HG03097 (cell line): ENCODE measurements at regions not wholly inside any gene's neighbourhood (a gene's known extent, or its start where the extent isn't known, plus 50 kb on each side); places are given as distances from the start of the nearest gene placed in this dataset.
"Not testable (repeated sequence)": the region's sequence is repeated elsewhere in the genome, so short reads cannot be mapped to it uniquely, and the experiment has no call there.

Source experiments
- ATAC-seq: cut with Tn5 transposase; IDR thresholded peaks from one replicate; pipeline ENCODE4 v1.9.1; 2021; ENCODE audit not compliant: unreplicated experiment, low FRiP score

GRCh38 chr4:142897518-142897917, 51.4 kb upstream of the INPP4B start:
- not testable (repeated sequence) for ATAC-seq

- ATAC-seq: no peak
These were observed 54.5 kb upstream of the INPP4B start for GRCh38 chr4:142900622-142901021.

GRCh38 chr4:142901166-142901662, 55.1 kb upstream of the INPP4B start:
- ATAC-seq: no peak

GRCh38 chr4:142903617-142904016, 57.5 kb upstream of the INPP4B start:
- ATAC-seq: not testable (repeated sequence)

GRCh38 chr4:142909908-142910307, 63.8 kb upstream of the INPP4B start:
- no peak for ATAC-seq

GRCh38 chr4:142913034-142913433, 66.9 kb upstream of the INPP4B start:
- no peak for ATAC-seq

- ATAC-seq: no peak
These were observed 67.4 kb upstream of the INPP4B start for GRCh38 chr4:142913461-142914030.

GRCh38 chr4:142917678-142918077, 71.6 kb upstream of the INPP4B start:
- ATAC-seq: no peak

- ATAC-seq: no peak
These were observed 76.6 kb upstream of the INPP4B start for GRCh38 chr4:142922720-142923119.

- no peak for ATAC-seq
These were observed 77.5 kb upstream of the INPP4B start for GRCh38 chr4:142923619-142924018.

GRCh38 chr4:142925161-142925560, 79.1 kb upstream of the INPP4B start:
- no peak for ATAC-seq

- no peak for ATAC-seq
These were observed 81.6 kb upstream of the INPP4B start for GRCh38 chr4:142927721-142928120.

GRCh38 chr4:142929526-142929925, 83.4 kb upstream of the INPP4B start:
- ATAC-seq: no peak

GRCh38 chr4:142933207-142933606, 87.1 kb upstream of the INPP4B start:
- ATAC-seq: no peak

- ATAC-seq: no peak
These were observed 94.6 kb upstream of the INPP4B start for GRCh38 chr4:142940425-142941330.

- no peak for ATAC-seq
These were observed 98.5 kb upstream of the INPP4B start for GRCh38 chr4:142944565-142944964.

GRCh38 chr4:142952821-142953580, 106.9 kb upstream of the INPP4B start:
- no peak for ATAC-seq

GRCh38 chr4:142954415-142954814, 108.3 kb upstream of the INPP4B start:
- ATAC-seq: no peak

- ATAC-seq: no peak
These were observed 109.4 kb upstream of the INPP4B start for GRCh38 chr4:142955501-142955900.

GRCh38 chr4:142959173-142959572, 113.1 kb upstream of the INPP4B start:
- ATAC-seq: no peak

GRCh38 chr4:142960126-142960525, 114.0 kb upstream of the INPP4B start:
- no peak for ATAC-seq
